HG03520 (cell line): ENCODE measurements at regions not wholly inside any gene's neighbourhood (a gene's known extent, or its start where the extent isn't known, plus 50 kb on each side); places are given as distances from the start of the nearest gene placed in this dataset.

ENCODE experiments used
- ATAC-seq: cut with Tn5 transposase; IDR thresholded peaks from one replicate; pipeline ENCODE4 v1.9.1; 2021; ENCODE audit warnings: mild to moderate bottlenecking, moderate library complexity; ENCODE audit not compliant: unreplicated experiment

DNA sequence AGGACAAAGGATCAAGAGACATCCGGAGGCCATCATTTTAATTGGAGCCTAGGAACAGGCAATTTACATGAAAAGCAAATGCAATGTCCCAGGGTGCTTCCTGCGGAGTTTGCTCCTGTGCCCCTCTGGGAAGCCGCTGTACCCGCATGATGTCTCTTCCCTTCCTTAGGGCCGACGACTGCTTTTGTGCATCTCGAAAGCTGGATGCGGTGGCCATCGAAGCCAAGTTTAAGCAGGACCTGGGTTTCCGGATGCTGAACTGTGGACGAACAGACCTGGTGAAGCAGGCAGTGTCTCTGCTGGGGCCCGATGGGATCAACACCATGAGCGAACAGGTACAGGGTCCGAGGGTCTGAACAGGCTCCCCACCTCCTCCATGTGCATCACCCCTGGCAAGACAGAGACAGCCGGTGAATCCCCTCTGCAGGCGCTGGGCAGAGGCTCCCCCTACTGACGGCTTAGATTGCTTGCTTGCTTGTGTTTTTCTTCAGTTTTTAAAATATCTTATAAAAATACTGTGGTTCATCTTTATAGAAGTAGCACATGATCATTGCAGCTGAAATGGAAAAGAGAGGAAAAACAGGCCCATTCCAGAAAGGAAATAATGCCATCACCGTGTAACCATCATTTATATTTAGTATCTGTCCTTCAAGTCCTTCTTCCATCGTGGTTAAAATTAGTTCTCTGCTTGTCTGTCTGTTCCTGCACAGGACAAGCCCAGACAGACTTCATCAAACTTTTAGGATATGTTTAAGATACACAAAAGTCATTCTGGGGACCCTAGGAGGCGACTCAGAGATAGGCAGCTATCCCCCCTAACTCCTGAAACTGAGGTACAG is 75.4 kb upstream of the PWP1 start:
- no peak for ATAC-seq

DNA sequence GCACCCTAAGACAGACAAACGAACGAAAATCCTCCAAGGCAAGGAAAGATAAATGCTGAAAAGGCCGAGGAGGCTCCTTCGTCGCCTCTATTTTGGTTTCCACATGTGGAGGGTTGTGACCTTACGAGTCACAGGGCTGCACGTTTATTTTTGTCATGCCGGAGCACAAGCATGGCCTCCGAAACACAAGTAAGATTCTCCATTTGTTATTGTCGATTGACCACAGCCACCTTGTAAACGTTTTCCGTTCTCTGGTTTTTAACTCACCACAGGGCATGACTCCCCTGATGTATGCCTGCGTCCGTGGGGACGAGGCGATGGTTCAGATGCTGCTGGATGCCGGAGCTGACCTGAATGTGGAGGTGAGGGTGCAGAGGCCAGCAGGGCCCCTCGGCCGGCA is 73.1 kb upstream of the PWP1 start:
- ATAC-seq, result no peak

DNA sequence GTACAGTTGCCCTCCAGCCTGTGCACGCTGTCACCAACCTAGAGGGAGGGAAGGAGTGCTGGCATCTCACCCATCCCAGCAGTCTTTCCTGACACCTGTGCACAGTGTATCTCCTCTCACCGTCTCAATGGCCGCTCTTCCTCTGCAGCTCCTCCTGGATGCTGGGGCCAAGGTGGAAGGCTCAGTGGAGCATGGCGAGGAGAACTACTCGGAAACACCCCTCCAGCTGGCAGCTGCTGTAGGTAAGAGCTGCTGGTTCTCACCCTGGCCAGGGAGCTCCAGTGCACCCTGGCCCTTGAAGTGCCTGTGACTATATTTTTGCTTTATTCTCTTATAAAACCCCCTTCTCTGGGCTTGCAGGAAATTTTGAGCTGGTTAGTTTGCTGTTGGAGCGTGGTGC is 68.7 kb upstream of the PWP1 start:
- ATAC-seq, result no peak

DNA sequence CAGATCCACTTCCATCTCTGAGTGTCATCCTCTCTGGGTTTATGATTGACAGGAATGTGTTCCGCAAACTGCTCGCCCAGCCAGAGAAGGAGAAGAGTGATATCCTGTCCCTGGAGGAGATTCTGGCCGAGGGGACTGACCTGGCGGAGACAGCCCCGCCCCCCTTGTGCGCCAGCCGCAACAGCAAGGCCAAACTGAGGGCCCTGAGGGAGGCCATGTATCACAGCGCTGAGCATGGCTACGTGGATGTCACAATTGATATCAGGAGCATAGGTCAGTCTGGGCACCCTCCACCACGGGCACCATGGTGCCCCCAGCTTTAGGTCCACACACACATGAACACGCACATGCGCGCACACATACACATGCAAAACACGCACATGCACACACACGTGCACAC is 67.5 kb upstream of the PWP1 start:
- ATAC-seq, result no peak

DNA sequence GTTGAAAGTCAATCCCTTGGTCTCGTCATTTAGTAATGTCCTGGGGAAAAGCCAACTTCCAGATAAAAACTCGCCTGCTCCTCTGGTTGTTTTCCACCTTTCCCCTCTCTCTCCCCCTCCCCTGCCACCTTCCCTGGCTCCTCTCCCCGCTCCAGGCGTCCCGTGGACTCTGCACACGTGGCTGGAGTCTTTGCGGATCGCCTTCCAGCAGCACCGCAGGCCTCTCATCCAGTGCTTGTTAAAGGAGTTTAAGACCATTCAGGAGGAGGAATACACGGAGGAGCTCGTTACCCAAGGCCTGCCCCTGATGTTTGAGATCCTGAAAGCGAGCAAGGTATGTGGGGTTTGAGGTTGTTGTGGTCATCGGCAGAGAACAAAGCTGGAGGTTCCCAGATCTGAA is 65.8 kb upstream of the PWP1 start:
- ATAC-seq, result no peak

DNA sequence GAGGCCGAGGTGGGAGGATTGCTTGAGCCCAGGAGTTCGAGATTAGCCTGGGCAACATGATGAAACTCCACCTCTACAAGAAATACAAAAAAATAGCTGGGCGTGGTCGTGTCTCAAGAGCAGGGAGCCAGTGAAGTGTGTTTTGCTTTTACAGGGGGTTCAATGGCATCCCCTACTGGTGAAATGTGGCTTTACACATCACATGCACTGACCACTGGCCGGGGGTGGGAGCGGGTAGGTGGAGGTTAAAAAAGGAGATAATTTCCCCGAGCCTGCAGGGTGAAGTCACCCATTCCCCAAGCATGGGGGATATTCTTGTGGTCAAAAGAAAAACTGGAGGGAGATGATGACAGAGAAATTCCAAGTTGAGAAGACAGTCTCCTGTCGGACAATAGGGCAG is 63.6 kb upstream of the PWP1 start:
- ATAC-seq, result no peak

DNA sequence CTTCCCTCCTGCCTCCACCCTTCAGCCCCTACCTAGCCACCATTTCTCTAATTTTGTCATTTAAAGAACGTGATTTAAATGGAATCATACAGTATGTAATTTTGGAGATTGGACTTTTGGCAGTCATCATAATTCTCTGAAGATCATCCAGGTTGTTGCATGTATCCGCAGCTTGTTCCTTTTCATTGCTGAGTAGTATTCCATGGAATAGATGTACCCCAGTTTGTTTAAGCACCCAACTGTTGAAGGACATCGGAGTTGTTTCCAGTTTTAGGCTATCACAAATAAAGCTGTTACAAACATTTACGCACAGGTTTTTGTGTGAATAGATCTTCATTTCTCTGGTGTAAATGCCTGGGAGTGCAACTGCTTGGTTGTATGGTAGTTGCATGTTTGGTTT is 61.1 kb upstream of the PWP1 start:
- ATAC-seq, result no peak

DNA sequence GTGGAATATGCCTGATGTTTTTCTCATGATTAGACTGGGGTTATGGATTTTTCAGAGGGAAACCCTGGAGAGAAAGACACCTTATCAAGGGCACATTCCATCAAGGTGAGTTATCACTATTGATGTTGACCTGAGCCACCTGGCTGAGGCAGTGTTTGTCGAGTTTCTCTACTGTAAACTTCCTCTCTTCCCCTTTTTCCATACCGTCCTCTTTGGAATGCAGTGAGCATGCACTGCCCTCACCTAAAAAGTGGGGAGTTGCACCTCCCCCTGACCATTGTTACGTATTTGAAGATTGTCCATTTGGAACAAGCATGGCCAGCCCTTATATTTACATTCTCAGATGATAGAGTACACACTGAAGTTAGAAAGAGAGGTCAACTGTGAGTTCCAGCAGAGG is 53.9 kb upstream of the PWP1 start:
- no peak for ATAC-seq

DNA sequence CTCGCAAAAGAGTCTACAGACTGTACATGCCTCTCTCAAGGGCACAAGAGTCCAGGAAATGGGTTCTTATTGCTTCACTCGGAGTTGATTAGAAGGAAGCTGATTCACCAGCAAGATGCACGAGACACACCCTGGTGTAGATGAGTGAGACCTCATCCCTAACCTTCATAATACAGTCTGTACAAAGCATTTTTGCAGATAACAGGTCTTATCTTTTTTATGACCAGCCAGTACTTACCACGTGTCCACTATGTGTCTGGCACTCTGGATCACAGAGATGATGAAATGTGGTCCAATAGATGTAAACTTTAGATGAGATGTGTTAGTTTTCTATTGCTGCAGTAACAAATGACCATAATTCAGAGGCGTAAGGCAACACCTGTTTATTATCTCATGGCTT is 53.4 kb upstream of the PWP1 start:
- ATAC-seq, result no peak

DNA sequence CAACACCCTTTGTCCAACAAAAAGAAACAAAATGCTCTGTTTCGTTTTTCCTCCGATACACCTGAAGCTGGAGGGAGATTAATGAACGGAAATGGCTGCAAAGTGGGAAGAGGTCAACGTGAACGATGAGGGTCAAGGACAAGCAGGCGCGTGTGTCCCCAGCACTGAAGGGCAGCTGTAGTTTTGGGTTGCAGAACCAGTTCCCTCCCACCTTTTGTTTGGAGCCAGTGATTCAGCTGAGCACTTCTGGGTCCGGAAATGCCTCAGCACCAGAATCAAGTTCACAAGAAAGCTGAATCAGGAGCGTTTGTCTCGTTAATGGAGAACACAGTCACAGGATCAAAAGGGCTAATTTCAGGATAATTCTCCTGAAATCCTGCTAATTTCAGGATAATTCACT is 51.1 kb upstream of the PWP1 start:
- ATAC-seq, result no peak

DNA sequence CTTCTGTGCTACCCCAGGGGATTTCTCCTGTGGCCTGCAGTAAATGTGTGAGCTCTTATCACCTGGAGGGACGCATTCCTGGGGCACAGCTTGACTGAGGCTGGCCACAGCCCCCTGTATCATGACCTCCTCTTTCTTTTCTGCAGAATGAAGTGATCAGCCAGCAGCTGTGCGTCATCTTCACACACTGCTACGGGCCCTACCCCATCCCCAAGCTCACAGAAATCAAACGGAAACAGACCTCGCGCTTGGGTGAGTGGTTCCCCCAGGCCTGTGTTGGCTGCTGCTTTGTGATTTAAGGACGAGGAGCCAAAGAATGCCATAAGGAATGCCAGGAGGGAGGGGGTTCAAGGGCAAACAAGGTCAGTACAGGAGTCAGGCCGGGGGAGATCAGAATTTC is 50.5 kb upstream of the PWP1 start:
- no peak for ATAC-seq
